HEK293 (cell line): ENCODE measurements at regions not wholly inside any gene's neighbourhood (a gene's known extent, or its start where the extent isn't known, plus 50 kb on each side); places are given as distances from the start of the nearest gene placed in this dataset.

Source experiments
- CTCF ChIA-PET: fragments of 350-600 bp; formaldehyde crosslinking; extraction: SDS; loops from one replicate; lab custom pipeline; 2021; ENCODE audit warnings: antibody characterized with exemption; lab: Yijun Ruan, JAX
- POLR2A ChIA-PET: fragments of 300-600 bp; formaldehyde crosslinking; extraction: SDS; loops from one replicate; lab custom pipeline; 2020; ENCODE audit warnings: antibody characterized with exemption, inconsistent platforms; lab: Yijun Ruan, JAX
- H3K27ac ChIP-seq: fragments of 200-500 bp; sonication (Bioruptor generic); 2 replicates; pipeline ENCODE4 v1.5.1; 2014; ENCODE audit warnings: low read depth, low read length, control low read depth, inconsistent platforms; ENCODE audit errors: extremely low read depth
- H3K36me3 ChIP-seq, 2 experiments: fragments of 200-500 bp in 1 of 2; sonication (Bioruptor generic) in 1 of 2; 1 replicate in 1 of 2; 2 replicates in 1 of 2; pipeline ENCODE4 v1.5.1; 2014 to 2017; ENCODE audit warnings: inconsistent platforms in 2 of 2, low read length in 2 of 2; ENCODE audit not compliant: control insufficient read depth in 2 of 2, insufficient read depth in 1 of 2
- H3K4me1 ChIP-seq: fragments of 200-500 bp; sonication (Bioruptor generic); 2 replicates; pipeline ENCODE4 v1.5.1; 2014; ENCODE audit warnings: mild to moderate bottlenecking, low read length, inconsistent platforms; ENCODE audit not compliant: control insufficient read depth, insufficient read depth
- H3K4me3 ChIP-seq: 2 replicates; pipeline ENCODE4 v1.5.1; 2011; ENCODE audit warnings: low read depth, mild to moderate bottlenecking, control low read depth, low read length, moderate library complexity
- H3K9me3 ChIP-seq: fragments of 200-500 bp; sonication (Bioruptor generic); 2 replicates; pipeline ENCODE4 v1.5.1; 2014; ENCODE audit warnings: low read depth, low read length, inconsistent platforms; ENCODE audit not compliant: control insufficient read depth, insufficient read depth
- BCL11B ChIP-seq: fragments of 450-650 bp; formaldehyde crosslinking; IDR thresholded peaks from 2 replicates; pipeline ENCODE4 v1.5.1; 2016; ENCODE audit warnings: low read depth, missing biosample characterization, missing genetic modification characterization
- GLI4 ChIP-seq: fragments of 450-650 bp; formaldehyde crosslinking; IDR thresholded peaks from 2 replicates; pipeline ENCODE4 v1.5.1; 2016; ENCODE audit warnings: missing biosample characterization, missing genetic modification characterization
- HOXA7 ChIP-seq: sonication (generic); formaldehyde crosslinking; IDR thresholded peaks from 2 replicates; pipeline ENCODE4 v1.8.1; 2022; ENCODE audit warnings: missing genetic modification reagents, borderline replicate concordance
- HOXD13 ChIP-seq: sonication (generic); formaldehyde crosslinking; IDR thresholded peaks from 2 replicates; pipeline ENCODE4 v1.8.0; 2022; ENCODE audit warnings: missing genetic modification reagents, borderline replicate concordance
- RBAK ChIP-seq: fragments of 450-650 bp; formaldehyde crosslinking; IDR thresholded peaks from 2 replicates; pipeline ENCODE4 v1.5.1; 2016; ENCODE audit warnings: missing biosample characterization, missing genetic modification characterization
- ZBTB17 ChIP-seq: fragments of 450-650 bp; formaldehyde crosslinking; IDR thresholded peaks from 2 replicates; pipeline ENCODE4 v1.5.1; 2016; ENCODE audit warnings: missing biosample characterization, missing genetic modification characterization
- ZBTB21 ChIP-seq: fragments of 450-650 bp; formaldehyde crosslinking; IDR thresholded peaks from 2 replicates; pipeline ENCODE4 v1.5.1; 2017; ENCODE audit warnings: missing biosample characterization, missing genetic modification characterization
- ZNF16 ChIP-seq: fragments of 450-650 bp; formaldehyde crosslinking; IDR thresholded peaks from 2 replicates; pipeline ENCODE4 v1.5.1; 2016; ENCODE audit warnings: low read depth, missing biosample characterization, missing genetic modification characterization
- ZNF221 ChIP-seq: fragments of 450-650 bp; formaldehyde crosslinking; IDR thresholded peaks from 2 replicates; pipeline ENCODE4 v1.5.1; 2017; ENCODE audit warnings: missing biosample characterization, missing genetic modification characterization, borderline replicate concordance
- ZNF416 ChIP-seq: fragments of 450-650 bp; formaldehyde crosslinking; IDR thresholded peaks from 2 replicates; pipeline ENCODE4 v1.5.1; 2016; ENCODE audit warnings: missing biosample characterization, missing genetic modification characterization
- ZNF433 ChIP-seq: fragments of 450-650 bp; formaldehyde crosslinking; IDR thresholded peaks from 2 replicates; pipeline ENCODE4 v1.5.1; 2016; ENCODE audit warnings: missing biosample characterization, missing genetic modification characterization, low read depth
- ZNF629 ChIP-seq: fragments of 450-650 bp; formaldehyde crosslinking; IDR thresholded peaks from 2 replicates; pipeline ENCODE4 v1.5.1; 2017; ENCODE audit warnings: missing biosample characterization, missing genetic modification characterization
- ZNF707 ChIP-seq: fragments of 450-650 bp; formaldehyde crosslinking; IDR thresholded peaks from 2 replicates; pipeline ENCODE4 v1.5.1; 2016; ENCODE audit warnings: missing biosample characterization, missing genetic modification characterization
- ZNF747 ChIP-seq: fragments of 450-650 bp; formaldehyde crosslinking; IDR thresholded peaks from 2 replicates; pipeline ENCODE4 v1.5.1; 2016; ENCODE audit warnings: missing biosample characterization, missing genetic modification characterization
- ZNF76 ChIP-seq: fragments of 450-650 bp; formaldehyde crosslinking; IDR thresholded peaks from 2 replicates; pipeline ENCODE4; 2016; ENCODE audit warnings: low read depth, missing biosample characterization, missing genetic modification characterization, borderline replicate concordance
- ZNF776 ChIP-seq: fragments of 450-650 bp; formaldehyde crosslinking; IDR thresholded peaks from 2 replicates; pipeline ENCODE4 v1.5.0; 2017; ENCODE audit warnings: missing biosample characterization, missing genetic modification characterization, borderline replicate concordance
- ZNF792 ChIP-seq: fragments of 450-650 bp; formaldehyde crosslinking; IDR thresholded peaks from 2 replicates; pipeline ENCODE4 v1.5.1; 2016; ENCODE audit warnings: missing biosample characterization, missing genetic modification characterization
- ZSCAN16 ChIP-seq: fragments of 450-650 bp; formaldehyde crosslinking; IDR thresholded peaks from 2 replicates; pipeline ENCODE4 v1.5.1; 2016; ENCODE audit warnings: missing biosample characterization, missing genetic modification characterization
- TF ChIP-seq, protein P1 (sequence below): fragments of 450-650 bp; formaldehyde crosslinking; conservative IDR thresholded peaks from 2 replicates; pipeline ENCODE4 v1.5.1; 2016; ENCODE audit warnings: low read depth, missing biosample characterization, missing genetic modification characterization
- TF ChIP-seq, protein P2 (sequence below): fragments of 450-650 bp; formaldehyde crosslinking; IDR thresholded peaks from 2 replicates; pipeline ENCODE4 v1.5.1; 2016; ENCODE audit warnings: missing biosample characterization, missing genetic modification characterization
- TF ChIP-seq, protein P3 (sequence below): fragments of 450-650 bp; formaldehyde crosslinking; IDR thresholded peaks from 2 replicates; pipeline ENCODE4 v1.5.1; 2016; ENCODE audit warnings: missing biosample characterization, missing genetic modification characterization
- TF ChIP-seq, protein P4 (sequence below): fragments of 450-650 bp; formaldehyde crosslinking; IDR thresholded peaks from 2 replicates; pipeline ENCODE4; 2016; ENCODE audit warnings: missing biosample characterization, missing genetic modification characterization
- TF ChIP-seq, protein P5 (sequence below): sonication (generic); formaldehyde crosslinking; IDR thresholded peaks from 2 replicates; pipeline ENCODE4 v1.8.1; 2022; ENCODE audit warnings: mild to moderate bottlenecking, moderate library complexity, missing genetic modification reagents

DNA sequence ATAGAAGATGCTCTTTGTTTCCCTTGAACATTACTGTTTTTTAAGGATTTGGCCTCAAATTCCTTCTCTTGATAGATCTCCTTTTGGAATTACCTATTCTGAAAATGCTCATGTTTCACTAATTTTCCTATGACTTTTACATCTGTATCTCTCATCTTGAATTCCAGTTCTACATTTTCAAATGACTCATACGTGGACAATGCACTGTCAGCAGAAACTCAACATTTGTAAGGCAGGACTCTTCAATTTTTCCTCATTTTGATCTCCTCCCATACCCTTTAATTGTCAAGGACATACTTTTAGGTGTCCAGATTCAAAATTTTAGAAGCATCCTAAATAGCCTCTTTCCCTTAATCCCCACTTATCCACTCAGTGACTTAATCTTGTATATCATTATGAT is 341.0 kb upstream of the RASGRP1 start:
- ChIA-PET CTCF (no interaction called here), POLR2A (no interaction called here)
- Histone ChIP-seq H3K4me3 (no peak overlapping the region), H3K4me1 (no peaks in the 10 kb centered on the region), H3K36me3 (no peaks in the 10 kb centered on the region), H3K27ac (no peak overlapping the region), H3K9me3 (no peaks in the 10 kb centered on the region)
- TF ChIP-seq ZBTB21 (no peak), GLI4 (tag by site-specific recombination) (no peak), ZNF747 (no peak), ZNF776 (tag by site-specific recombination) (no peak), ZNF629 (tag by site-specific recombination) (no peak), ZNF16 (no peak)
- TF ChIP-seq, protein P1, sequence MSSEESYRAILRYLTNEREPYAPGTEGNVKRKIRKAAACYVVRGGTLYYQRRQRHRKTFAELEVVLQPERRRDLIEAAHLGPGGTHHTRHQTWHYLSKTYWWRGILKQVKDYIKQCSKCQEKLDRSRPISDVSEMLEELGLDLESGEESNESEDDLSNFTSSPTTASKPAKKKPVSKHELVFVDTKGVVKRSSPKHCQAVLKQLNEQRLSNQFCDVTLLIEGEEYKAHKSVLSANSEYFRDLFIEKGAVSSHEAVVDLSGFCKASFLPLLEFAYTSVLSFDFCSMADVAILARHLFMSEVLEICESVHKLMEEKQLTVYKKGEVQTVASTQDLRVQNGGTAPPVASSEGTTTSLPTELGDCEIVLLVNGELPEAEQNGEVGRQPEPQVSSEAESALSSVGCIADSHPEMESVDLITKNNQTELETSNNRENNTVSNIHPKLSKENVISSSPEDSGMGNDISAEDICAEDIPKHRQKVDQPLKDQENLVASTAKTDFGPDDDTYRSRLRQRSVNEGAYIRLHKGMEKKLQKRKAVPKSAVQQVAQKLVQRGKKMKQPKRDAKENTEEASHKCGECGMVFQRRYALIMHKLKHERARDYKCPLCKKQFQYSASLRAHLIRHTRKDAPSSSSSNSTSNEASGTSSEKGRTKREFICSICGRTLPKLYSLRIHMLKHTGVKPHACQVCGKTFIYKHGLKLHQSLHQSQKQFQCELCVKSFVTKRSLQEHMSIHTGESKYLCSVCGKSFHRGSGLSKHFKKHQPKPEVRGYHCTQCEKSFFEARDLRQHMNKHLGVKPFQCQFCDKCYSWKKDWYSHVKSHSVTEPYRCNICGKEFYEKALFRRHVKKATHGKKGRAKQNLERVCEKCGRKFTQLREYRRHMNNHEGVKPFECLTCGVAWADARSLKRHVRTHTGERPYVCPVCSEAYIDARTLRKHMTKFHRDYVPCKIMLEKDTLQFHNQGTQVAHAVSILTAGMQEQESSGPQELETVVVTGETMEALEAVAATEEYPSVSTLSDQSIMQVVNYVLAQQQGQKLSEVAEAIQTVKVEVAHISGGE (tag by site-specific recombination), result no peak
- TF ChIP-seq, protein P2, sequence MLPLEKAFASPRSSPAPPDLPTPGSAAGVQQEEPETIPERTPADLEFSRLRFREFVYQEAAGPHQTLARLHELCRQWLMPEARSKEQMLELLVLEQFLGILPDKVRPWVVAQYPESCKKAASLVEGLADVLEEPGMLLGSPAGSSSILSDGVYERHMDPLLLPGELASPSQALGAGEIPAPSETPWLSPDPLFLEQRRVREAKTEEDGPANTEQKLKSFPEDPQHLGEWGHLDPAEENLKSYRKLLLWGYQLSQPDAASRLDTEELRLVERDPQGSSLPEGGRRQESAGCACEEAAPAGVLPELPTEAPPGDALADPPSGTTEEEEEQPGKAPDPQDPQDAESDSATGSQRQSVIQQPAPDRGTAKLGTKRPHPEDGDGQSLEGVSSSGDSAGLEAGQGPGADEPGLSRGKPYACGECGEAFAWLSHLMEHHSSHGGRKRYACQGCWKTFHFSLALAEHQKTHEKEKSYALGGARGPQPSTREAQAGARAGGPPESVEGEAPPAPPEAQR (tag by site-specific recombination), result no peak
- TF ChIP-seq, protein P3, sequence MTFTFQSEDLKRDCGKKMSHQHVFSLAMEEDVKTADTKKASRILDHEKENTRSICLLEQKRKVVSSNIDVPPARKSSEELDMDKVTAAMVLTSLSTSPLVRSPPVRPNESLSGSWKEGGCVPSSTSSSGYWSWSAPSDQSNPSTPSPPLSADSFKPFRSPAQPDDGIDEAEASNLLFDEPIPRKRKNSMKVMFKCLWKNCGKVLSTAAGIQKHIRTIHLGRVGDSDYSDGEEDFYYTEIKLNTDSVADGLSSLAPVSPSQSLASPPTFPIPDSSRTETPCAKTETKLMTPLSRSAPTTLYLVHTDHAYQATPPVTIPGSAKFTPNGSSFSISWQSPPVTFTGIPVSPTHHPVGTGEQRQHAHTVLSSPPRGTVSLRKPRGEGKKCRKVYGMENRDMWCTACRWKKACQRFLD (tag by site-specific recombination), result no peak

DNA sequence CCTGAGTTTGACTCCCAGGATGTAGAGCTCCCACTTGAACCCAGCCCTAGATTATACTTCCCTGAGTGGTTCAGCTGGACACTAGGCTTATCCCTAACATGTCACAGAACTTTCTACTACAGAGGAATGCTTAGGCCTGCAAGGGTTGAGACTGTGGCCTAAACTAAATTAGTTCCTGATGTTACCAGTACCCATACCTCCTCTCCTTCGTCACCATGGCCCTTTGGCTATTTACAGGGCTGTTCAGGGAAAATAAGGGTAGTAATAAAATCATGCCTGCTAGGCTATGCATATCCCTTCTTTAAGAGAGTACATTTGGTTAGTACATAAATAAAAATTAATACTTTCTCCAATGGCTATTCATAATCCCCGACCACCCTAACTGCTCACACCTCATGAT is 356.4 kb upstream of the RASGRP1 start:
- no peak overlapping the region for H3K27ac ChIP-seq
- ChIA-PET CTCF (no interaction called here), POLR2A (no interaction called here)
- H3K9me3 ChIP-seq, result no peaks in the 10 kb centered on the region
- no peak overlapping the region for H3K4me3 ChIP-seq
- H3K36me3 ChIP-seq, result no peaks in the 10 kb centered on the region
- TF ChIP-seq ZNF707, result no peak
- TF ChIP-seq ZNF433, result no peak
- H3K4me1 ChIP-seq, result no peaks in the 10 kb centered on the region

DNA sequence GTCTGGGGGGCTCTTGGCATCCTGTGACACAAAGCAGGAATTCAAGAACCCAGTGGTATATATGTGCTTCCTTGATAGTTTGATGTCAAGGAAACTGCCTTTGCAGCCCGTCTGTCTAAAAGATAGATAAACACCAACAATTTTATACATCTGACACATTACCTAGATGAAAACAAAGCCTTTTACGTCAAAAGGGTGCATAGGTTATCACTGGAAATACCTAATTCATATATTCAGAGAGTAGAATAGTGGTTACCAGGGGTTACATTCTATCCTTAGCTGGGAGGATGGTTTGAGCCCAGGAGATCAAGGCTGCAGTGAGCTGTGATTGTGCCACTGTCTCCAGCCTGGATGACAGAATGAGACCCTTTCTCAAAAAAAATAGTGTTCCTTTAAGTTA is 356.9 kb upstream of the RASGRP1 start:
- H3K36me3 ChIP-seq, result no peaks in the 10 kb centered on the region
- ChIA-PET CTCF (no interaction called here), POLR2A (no interaction called here)
- H3K4me3 ChIP-seq, result no peak overlapping the region
- H3K4me1 ChIP-seq, result no peaks in the 10 kb centered on the region
- no peaks in the 10 kb centered on the region for H3K9me3 ChIP-seq
- H3K27ac ChIP-seq, result no peak overlapping the region
- TF ChIP-seq RBAK (tag by site-specific recombination), result no peak
- TF ChIP-seq ZNF416 (tag by site-specific recombination), result no peak
- TF ChIP-seq ZNF76, result no peak

DNA sequence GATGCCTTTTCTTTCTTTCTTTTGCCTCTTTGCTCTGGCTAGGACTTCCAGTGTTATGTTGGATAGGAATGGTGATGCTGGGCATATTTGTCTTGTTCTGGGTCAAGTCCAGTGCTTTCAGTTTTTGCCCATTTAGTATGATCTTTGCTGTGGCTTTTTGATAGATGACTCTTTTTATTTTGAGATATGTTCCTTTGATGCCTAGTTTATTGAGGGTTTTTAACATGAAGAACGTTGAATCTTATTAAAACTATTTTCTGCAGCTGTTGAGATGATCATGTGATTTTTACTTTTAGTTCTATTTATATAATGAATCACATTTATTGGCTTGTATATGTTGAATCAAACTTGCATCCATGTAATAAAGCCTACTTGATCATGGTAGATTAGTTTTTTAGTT is 363.8 kb upstream of the RASGRP1 start:
- H3K27ac ChIP-seq, result no peak overlapping the region
- no peaks in the 10 kb centered on the region for H3K36me3 ChIP-seq
- POLR2A ChIA-PET, result no interaction called here
- no peaks in the 10 kb centered on the region for H3K9me3 ChIP-seq
- H3K4me1 ChIP-seq, result no peaks in the 10 kb centered on the region
- H3K4me3 ChIP-seq, result no peak overlapping the region
- CTCF ChIA-PET, result no interaction called here
- TF ChIP-seq ZNF221 (tag by site-specific recombination) (no peak), HOXD13 (CRISPR knock-in tag) (no peak), HOXA7 (CRISPR knock-in tag) (no peak), ZSCAN16 (tag by site-specific recombination) (no peak), BCL11B (tag by site-specific recombination) (no peak), ZBTB17 (tag by site-specific recombination) (no peak), ZNF792 (tag by site-specific recombination) (no peak), ZNF16 (no peak)
- TF ChIP-seq, protein P4, sequence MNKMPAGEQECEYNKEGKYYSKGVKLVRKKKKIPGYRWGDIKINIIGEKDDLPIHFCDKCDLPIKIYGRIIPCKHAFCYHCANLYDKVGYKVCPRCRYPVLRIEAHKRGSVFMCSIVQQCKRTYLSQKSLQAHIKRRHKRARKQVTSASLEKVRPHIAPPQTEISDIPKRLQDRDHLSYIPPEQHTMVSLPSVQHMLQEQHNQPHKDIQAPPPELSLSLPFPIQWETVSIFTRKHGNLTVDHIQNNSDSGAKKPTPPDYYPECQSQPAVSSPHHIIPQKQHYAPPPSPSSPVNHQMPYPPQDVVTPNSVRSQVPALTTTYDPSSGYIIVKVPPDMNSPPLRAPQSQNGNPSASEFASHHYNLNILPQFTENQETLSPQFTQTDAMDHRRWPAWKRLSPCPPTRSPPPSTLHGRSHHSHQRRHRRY (tag by site-specific recombination), result no peak
- TF ChIP-seq, protein P5, sequence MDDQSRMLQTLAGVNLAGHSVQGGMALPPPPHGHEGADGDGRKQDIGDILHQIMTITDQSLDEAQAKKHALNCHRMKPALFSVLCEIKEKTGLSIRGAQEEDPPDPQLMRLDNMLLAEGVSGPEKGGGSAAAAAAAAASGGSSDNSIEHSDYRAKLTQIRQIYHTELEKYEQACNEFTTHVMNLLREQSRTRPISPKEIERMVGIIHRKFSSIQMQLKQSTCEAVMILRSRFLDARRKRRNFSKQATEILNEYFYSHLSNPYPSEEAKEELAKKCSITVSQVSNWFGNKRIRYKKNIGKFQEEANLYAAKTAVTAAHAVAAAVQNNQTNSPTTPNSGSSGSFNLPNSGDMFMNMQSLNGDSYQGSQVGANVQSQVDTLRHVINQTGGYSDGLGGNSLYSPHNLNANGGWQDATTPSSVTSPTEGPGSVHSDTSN, result no peak
